GM23338 (cell line): ENCODE measurements at regions not wholly inside any gene's neighbourhood (a gene's known extent, or its start where the extent isn't known, plus 50 kb on each side); places are given as distances from the start of the nearest gene placed in this dataset.

Source experiments
- ATAC-seq: fragments of 200-7000 bp; cut with Tn5 transposase; 3 replicates; pipeline ENCODE4 v1.9.1; 2020
- DNase-seq: peaks from one replicate; pipeline ENCODE4 v3.0.0-alpha.2; 2015; ENCODE audit warnings: low spot score
- H2AFZ ChIP-seq: fragments of 200-600 bp; sonication (generic); 2 replicates; pipeline ENCODE4 v1.8.0; 2016; ENCODE audit warnings: antibody characterized with exemption, mild to moderate bottlenecking, moderate library complexity
- H3F3A ChIP-seq: fragments of 200-600 bp; sonication (generic); replicated peaks from 2 replicates; pipeline ENCODE4 v1.8.0; 2017; ENCODE audit warnings: antibody characterized with exemption, mixed run types, low read depth
- H3K27ac ChIP-seq: fragments of 200-600 bp; sonication (generic); 2 replicates; pipeline ENCODE4 v1.6.1; 2016; ENCODE audit warnings: low read depth
- H3K27me3 ChIP-seq: fragments of 200-600 bp; sonication (generic); 2 replicates; pipeline ENCODE4 v1.8.0; 2016; ENCODE audit warnings: mild to moderate bottlenecking, mixed run types, moderate library complexity; ENCODE audit not compliant: insufficient read depth
- H3K36me3 ChIP-seq: fragments of 200-600 bp; sonication (generic); 2 replicates; pipeline ENCODE4 v1.8.0; 2016; ENCODE audit warnings: mild to moderate bottlenecking; ENCODE audit not compliant: insufficient read depth
- H3K4me1 ChIP-seq: fragments of 200-600 bp; sonication (generic); 2 replicates; pipeline ENCODE4 v1.8.0; 2016; ENCODE audit warnings: mild to moderate bottlenecking, moderate library complexity; ENCODE audit not compliant: insufficient read depth
- H3K4me2 ChIP-seq: fragments of 200-600 bp; sonication (generic); 2 replicates; pipeline ENCODE4 v1.7.1; 2017; ENCODE audit warnings: mixed run types
- H3K4me3 ChIP-seq: fragments of 200-600 bp; sonication (generic); 2 replicates; pipeline ENCODE4 v1.6.1; 2016; ENCODE audit warnings: mixed run types
- H3K79me2 ChIP-seq: fragments of 200-600 bp; sonication (generic); replicated peaks from 2 replicates; pipeline ENCODE4 v1.8.0; 2017; ENCODE audit warnings: mild to moderate bottlenecking; ENCODE audit not compliant: insufficient read depth
- H3K9me2 ChIP-seq: fragments of 200-600 bp; sonication (generic); 2 replicates; pipeline ENCODE4 v1.8.0; 2017; ENCODE audit not compliant: insufficient read depth
- H4K20me1 ChIP-seq: fragments of 200-600 bp; sonication (generic); replicated peaks from 2 replicates; pipeline ENCODE4 v1.8.0; 2017; ENCODE audit warnings: mild to moderate bottlenecking; ENCODE audit not compliant: insufficient read depth
- H3K27ac Mint-ChIP-seq: 2 replicates; pipeline ENCODE4 v1.8.0; 2020; ENCODE audit warnings: inconsistent platforms, mild to moderate bottlenecking, moderate library complexity, mixed read lengths
- H3K27me3 Mint-ChIP-seq: 3 replicates; pipeline ENCODE4 v1.8.0; 2022; ENCODE audit warnings: low read depth, mild to moderate bottlenecking, moderate library complexity, mixed read lengths, inconsistent platforms; ENCODE audit not compliant: insufficient read depth, poor library complexity
- H3K36me3 Mint-ChIP-seq: 3 replicates; pipeline ENCODE4 v1.8.0; 2021; ENCODE audit warnings: low read depth, mild to moderate bottlenecking, inconsistent platforms, moderate library complexity, mixed read lengths
- H3K4me1 Mint-ChIP-seq: 3 replicates; pipeline ENCODE4 v1.8.0; 2020; ENCODE audit warnings: mild to moderate bottlenecking, inconsistent platforms, mixed read lengths
- H3K4me3 Mint-ChIP-seq: 3 replicates; pipeline ENCODE4 v1.8.0; 2021; ENCODE audit warnings: moderate library complexity, mild to moderate bottlenecking, inconsistent platforms, mixed read lengths
- H3K9me3 Mint-ChIP-seq: 3 replicates; pipeline ENCODE4 v1.8.0; 2020; ENCODE audit warnings: moderate library complexity, mild to moderate bottlenecking, inconsistent platforms, mixed read lengths
- CREB1 ChIP-seq: fragments of 250-450 bp; sonication (Bioruptor Pico); IDR thresholded peaks from 2 replicates; pipeline ENCODE4 v1.5.0; 2020; ENCODE audit warnings: low read depth, mild to moderate bottlenecking, moderate library complexity
- EZH2phosphoT487 ChIP-seq: fragments of 200-600 bp; sonication (generic); IDR thresholded peaks from one replicate; pipeline ENCODE4 v1.8.1; 2018; ENCODE audit warnings: antibody characterized with exemption; ENCODE audit not compliant: unreplicated experiment
- JUNB ChIP-seq: IDR thresholded peaks from one replicate; pipeline ENCODE4 v1.6.1; 2016; ENCODE audit warnings: antibody characterized with exemption; ENCODE audit not compliant: unreplicated experiment
- NANOG ChIP-seq: IDR thresholded peaks from 2 replicates; pipeline ENCODE4 v1.6.1; 2016; ENCODE audit warnings: antibody characterized with exemption, borderline replicate concordance
- STAT1 ChIP-seq: IDR thresholded peaks from one replicate; pipeline ENCODE4 v1.6.1; 2016; ENCODE audit warnings: antibody characterized with exemption; ENCODE audit not compliant: unreplicated experiment
- ZNF114 ChIP-seq: fragments of 250-450 bp; sonication (Bioruptor Pico); IDR thresholded peaks from 2 replicates; pipeline ENCODE4 v1.5.0; 2020; ENCODE audit warnings: mild to moderate bottlenecking, moderate library complexity
- ZNF331 ChIP-seq: fragments of 250-450 bp; sonication (Bioruptor Pico); IDR thresholded peaks from 2 replicates; pipeline ENCODE4 v1.5.0; 2020; ENCODE audit warnings: low read depth, mild to moderate bottlenecking, moderate library complexity
- TF ChIP-seq, protein P1 (sequence below): IDR thresholded peaks from one replicate; pipeline ENCODE4 v1.6.1; 2018; ENCODE audit warnings: antibody characterized with exemption; ENCODE audit not compliant: unreplicated experiment
- TF ChIP-seq, protein P2 (sequence below): fragments of 250-450 bp; sonication (Bioruptor Pico); IDR thresholded peaks from 2 replicates; pipeline ENCODE4 v1.5.0; 2020; ENCODE audit warnings: mild to moderate bottlenecking, moderate library complexity
- TF ChIP-seq, protein P3 (sequence below), 2 experiments: fragments of 200-600 bp in 1 of 2; sonication (generic) in 1 of 2; conservative IDR thresholded peaks; 2 replicates each; pipeline versions ENCODE4 v1.5.1 to v1.6.1; 2016 to 2017; ENCODE audit warnings: antibody characterized with exemption in 2 of 2, low read depth in 2 of 2, mild to moderate bottlenecking in 2 of 2, moderate library complexity in 1 of 2
- TF ChIP-seq, protein P4 (sequence below): IDR thresholded peaks from 2 replicates; pipeline ENCODE4 v1.6.1; 2016; ENCODE audit warnings: antibody characterized with exemption

DNA sequence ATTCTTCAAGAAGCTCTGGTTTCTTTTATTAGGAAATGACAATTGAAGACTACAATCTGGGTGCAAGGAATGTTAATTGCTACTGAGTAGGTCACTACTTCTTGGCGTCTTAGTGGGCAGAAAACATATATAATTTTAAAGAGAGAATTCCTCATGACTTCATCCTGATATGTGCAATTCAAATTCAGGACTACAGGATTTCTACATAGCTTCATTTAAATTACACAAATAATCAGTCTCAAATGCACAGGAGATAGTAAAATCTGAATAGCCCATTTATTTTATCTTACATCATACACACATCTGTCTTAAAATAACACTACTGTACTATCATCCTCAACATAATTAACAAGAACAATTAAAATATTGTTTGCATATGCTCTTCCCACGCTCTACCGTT, 52.5 kb upstream of the GPR149 start:
- Histone ChIP-seq H3K4me1 (no peaks in the 10 kb centered on the region), H3K4me3 (no peak overlapping the region), H3K27ac (no peak overlapping the region), H4K20me1 (no peaks in the 10 kb centered on the region), H3K36me3 (no peaks in the 10 kb centered on the region), H2AFZ (no peak overlapping the region), H3F3A (no peaks in the 10 kb centered on the region), H3K4me2 (no peak overlapping the region), H3K27me3 (no peaks in the 10 kb centered on the region), H3K79me2 (no peaks in the 10 kb centered on the region), H3K9me2 (no peaks in the 10 kb centered on the region; the same call in 1 of the 2 replicates)
- no peak overlapping the region for H3K4me3 Mint-ChIP-seq
- ATAC-seq (no peak), DNase-seq (no peak)
- no peaks in the 10 kb centered on the region for H3K4me1 Mint-ChIP-seq
- H3K27ac Mint-ChIP-seq: no peak overlapping the region
- no peaks in the 10 kb centered on the region for H3K9me3 Mint-ChIP-seq
- no peaks in the 10 kb centered on the region for H3K36me3 Mint-ChIP-seq
- TF ChIP-seq ZNF114 (CRISPR knock-in tag): no peak
- TF ChIP-seq NANOG: no peak
- TF ChIP-seq STAT1: no peak
- TF ChIP-seq, protein P1, sequence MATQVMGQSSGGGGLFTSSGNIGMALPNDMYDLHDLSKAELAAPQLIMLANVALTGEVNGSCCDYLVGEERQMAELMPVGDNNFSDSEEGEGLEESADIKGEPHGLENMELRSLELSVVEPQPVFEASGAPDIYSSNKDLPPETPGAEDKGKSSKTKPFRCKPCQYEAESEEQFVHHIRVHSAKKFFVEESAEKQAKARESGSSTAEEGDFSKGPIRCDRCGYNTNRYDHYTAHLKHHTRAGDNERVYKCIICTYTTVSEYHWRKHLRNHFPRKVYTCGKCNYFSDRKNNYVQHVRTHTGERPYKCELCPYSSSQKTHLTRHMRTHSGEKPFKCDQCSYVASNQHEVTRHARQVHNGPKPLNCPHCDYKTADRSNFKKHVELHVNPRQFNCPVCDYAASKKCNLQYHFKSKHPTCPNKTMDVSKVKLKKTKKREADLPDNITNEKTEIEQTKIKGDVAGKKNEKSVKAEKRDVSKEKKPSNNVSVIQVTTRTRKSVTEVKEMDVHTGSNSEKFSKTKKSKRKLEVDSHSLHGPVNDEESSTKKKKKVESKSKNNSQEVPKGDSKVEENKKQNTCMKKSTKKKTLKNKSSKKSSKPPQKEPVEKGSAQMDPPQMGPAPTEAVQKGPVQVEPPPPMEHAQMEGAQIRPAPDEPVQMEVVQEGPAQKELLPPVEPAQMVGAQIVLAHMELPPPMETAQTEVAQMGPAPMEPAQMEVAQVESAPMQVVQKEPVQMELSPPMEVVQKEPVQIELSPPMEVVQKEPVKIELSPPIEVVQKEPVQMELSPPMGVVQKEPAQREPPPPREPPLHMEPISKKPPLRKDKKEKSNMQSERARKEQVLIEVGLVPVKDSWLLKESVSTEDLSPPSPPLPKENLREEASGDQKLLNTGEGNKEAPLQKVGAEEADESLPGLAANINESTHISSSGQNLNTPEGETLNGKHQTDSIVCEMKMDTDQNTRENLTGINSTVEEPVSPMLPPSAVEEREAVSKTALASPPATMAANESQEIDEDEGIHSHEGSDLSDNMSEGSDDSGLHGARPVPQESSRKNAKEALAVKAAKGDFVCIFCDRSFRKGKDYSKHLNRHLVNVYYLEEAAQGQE: no peak
- no peak for TF ChIP-seq CREB1 (CRISPR knock-in tag)
- TF ChIP-seq, protein P2, sequence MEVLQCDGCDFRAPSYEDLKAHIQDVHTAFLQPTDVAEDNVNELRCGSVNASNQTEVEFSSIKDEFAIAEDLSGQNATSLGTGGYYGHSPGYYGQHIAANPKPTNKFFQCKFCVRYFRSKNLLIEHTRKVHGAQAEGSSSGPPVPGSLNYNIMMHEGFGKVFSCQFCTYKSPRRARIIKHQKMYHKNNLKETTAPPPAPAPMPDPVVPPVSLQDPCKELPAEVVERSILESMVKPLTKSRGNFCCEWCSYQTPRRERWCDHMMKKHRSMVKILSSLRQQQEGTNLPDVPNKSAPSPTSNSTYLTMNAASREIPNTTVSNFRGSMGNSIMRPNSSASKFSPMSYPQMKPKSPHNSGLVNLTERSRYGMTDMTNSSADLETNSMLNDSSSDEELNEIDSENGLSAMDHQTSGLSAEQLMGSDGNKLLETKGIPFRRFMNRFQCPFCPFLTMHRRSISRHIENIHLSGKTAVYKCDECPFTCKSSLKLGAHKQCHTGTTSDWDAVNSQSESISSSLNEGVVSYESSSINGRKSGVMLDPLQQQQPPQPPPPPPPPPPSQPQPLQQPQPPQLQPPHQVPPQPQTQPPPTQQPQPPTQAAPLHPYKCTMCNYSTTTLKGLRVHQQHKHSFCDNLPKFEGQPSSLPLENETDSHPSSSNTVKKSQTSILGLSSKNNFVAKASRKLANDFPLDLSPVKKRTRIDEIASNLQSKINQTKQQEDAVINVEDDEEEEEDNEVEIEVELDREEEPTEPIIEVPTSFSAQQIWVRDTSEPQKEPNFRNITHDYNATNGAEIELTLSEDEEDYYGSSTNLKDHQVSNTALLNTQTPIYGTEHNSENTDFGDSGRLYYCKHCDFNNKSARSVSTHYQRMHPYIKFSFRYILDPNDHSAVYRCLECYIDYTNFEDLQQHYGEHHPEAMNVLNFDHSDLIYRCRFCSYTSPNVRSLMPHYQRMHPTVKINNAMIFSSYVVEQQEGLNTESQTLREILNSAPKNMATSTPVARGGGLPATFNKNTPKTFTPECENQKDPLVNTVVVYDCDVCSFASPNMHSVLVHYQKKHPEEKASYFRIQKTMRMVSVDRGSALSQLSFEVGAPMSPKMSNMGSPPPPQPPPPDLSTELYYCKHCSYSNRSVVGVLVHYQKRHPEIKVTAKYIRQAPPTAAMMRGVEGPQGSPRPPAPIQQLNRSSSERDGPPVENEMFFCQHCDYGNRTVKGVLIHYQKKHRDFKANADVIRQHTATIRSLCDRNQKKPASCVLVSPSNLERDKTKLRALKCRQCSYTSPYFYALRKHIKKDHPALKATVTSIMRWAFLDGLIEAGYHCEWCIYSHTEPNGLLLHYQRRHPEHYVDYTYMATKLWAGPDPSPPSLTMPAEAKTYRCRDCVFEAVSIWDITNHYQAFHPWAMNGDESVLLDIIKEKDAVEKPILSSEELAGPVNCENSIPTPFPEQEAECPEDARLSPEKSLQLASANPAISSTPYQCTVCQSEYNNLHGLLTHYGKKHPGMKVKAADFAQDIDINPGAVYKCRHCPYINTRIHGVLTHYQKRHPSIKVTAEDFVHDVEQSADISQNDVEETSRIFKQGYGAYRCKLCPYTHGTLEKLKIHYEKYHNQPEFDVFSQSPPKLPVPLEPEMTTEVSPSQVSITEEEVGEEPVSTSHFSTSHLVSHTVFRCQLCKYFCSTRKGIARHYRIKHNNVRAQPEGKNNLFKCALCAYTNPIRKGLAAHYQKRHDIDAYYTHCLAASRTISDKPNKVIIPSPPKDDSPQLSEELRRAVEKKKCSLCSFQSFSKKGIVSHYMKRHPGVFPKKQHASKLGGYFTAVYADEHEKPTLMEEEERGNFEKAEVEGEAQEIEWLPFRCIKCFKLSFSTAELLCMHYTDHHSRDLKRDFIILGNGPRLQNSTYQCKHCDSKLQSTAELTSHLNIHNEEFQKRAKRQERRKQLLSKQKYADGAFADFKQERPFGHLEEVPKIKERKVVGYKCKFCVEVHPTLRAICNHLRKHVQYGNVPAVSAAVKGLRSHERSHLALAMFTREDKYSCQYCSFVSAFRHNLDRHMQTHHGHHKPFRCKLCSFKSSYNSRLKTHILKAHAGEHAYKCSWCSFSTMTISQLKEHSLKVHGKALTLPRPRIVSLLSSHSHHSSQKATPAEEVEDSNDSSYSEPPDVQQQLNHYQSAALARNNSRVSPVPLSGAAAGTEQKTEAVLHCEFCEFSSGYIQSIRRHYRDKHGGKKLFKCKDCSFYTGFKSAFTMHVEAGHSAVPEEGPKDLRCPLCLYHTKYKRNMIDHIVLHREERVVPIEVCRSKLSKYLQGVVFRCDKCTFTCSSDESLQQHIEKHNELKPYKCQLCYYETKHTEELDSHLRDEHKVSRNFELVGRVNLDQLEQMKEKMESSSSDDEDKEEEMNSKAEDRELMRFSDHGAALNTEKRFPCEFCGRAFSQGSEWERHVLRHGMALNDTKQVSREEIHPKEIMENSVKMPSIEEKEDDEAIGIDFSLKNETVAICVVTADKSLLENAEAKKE (CRISPR knock-in tag): no peak
- TF ChIP-seq, protein P3, sequence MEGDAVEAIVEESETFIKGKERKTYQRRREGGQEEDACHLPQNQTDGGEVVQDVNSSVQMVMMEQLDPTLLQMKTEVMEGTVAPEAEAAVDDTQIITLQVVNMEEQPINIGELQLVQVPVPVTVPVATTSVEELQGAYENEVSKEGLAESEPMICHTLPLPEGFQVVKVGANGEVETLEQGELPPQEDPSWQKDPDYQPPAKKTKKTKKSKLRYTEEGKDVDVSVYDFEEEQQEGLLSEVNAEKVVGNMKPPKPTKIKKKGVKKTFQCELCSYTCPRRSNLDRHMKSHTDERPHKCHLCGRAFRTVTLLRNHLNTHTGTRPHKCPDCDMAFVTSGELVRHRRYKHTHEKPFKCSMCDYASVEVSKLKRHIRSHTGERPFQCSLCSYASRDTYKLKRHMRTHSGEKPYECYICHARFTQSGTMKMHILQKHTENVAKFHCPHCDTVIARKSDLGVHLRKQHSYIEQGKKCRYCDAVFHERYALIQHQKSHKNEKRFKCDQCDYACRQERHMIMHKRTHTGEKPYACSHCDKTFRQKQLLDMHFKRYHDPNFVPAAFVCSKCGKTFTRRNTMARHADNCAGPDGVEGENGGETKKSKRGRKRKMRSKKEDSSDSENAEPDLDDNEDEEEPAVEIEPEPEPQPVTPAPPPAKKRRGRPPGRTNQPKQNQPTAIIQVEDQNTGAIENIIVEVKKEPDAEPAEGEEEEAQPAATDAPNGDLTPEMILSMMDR (conservative IDR thresholded peaks at IDR 0.05; ENCODE audit: low read depth in 2 of 2): no peak
- TF ChIP-seq ZNF331 (CRISPR knock-in tag): no peak
- no peak for TF ChIP-seq EZH2phosphoT487
- no peak for TF ChIP-seq JUNB
- TF ChIP-seq, protein P4, sequence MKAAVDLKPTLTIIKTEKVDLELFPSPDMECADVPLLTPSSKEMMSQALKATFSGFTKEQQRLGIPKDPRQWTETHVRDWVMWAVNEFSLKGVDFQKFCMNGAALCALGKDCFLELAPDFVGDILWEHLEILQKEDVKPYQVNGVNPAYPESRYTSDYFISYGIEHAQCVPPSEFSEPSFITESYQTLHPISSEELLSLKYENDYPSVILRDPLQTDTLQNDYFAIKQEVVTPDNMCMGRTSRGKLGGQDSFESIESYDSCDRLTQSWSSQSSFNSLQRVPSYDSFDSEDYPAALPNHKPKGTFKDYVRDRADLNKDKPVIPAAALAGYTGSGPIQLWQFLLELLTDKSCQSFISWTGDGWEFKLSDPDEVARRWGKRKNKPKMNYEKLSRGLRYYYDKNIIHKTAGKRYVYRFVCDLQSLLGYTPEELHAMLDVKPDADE: no peak
- peaks cover 2% of the 10 kb centered on the region for H3K27me3 Mint-ChIP-seq
